ENCODE measurements at regions not wholly inside any gene's neighbourhood (a gene's known extent, or its start where the extent isn't known, plus 50 kb on each side); places are given as distances from the start of the nearest gene placed in this dataset.
"Not testable (repeated sequence)": the region's sequence is repeated elsewhere in the genome, so short reads cannot be mapped to it uniquely, and the experiment has no call there.

GRCh38 chr20:60788070-60788469 lies 464.0 kb upstream of the CDH4 start:
- no peak for DNase-seq (ENCODE audit: low read depth, low spot score)

GRCh38 chr20:60789399-60789798 lies 462.7 kb upstream of the CDH4 start:
- no peak for DNase-seq (ENCODE audit: low read depth, low spot score)

- not testable (repeated sequence) for DNase-seq (ENCODE audit: low read depth, low spot score)
These were observed 461.7 kb upstream of the CDH4 start for GRCh38 chr20:60790339-60790738.

GRCh38 chr20:60791823-60792222 lies 460.2 kb upstream of the CDH4 start:
- no peak for DNase-seq (ENCODE audit: low read depth, low spot score)

GRCh38 chr20:60792941-60793340 lies 459.1 kb upstream of the CDH4 start:
- no peak for DNase-seq (ENCODE audit: low read depth, low spot score)

- no peak for DNase-seq (ENCODE audit: low read depth, low spot score)
These were observed 457.4 kb upstream of the CDH4 start for GRCh38 chr20:60794674-60795073.

- DNase-seq (ENCODE audit: low read depth, low spot score): no peak
These were observed 456.4 kb upstream of the CDH4 start for GRCh38 chr20:60795651-60796050.

GRCh38 chr20:60800185-60800584 lies 451.9 kb upstream of the CDH4 start:
- no peak for DNase-seq (ENCODE audit: low read depth, low spot score)

GRCh38 chr20:60802676-60803075 lies 449.4 kb upstream of the CDH4 start:
- DNase-seq (ENCODE audit: low read depth, low spot score): no peak

GRCh38 chr20:60803335-60804055 lies 448.6 kb upstream of the CDH4 start:
- DNase-seq (ENCODE audit: low read depth, low spot score): no peak

- no peak for DNase-seq (ENCODE audit: low read depth, low spot score)
These were observed 447.7 kb upstream of the CDH4 start for GRCh38 chr20:60804240-60804917.

- no peak for DNase-seq (ENCODE audit: low read depth, low spot score)
These were observed 447.0 kb upstream of the CDH4 start for GRCh38 chr20:60804918-60805630.

- no peak for DNase-seq (ENCODE audit: low read depth, low spot score)
These were observed 445.7 kb upstream of the CDH4 start for GRCh38 chr20:60806354-60806753.

- no peak for DNase-seq (ENCODE audit: low read depth, low spot score)
These were observed 445.2 kb upstream of the CDH4 start for GRCh38 chr20:60806824-60807223.

- no peak for DNase-seq (ENCODE audit: low read depth, low spot score)
These were observed 443.9 kb upstream of the CDH4 start for GRCh38 chr20:60808003-60808672.

- no peak for DNase-seq (ENCODE audit: low read depth, low spot score)
These were observed 443.4 kb upstream of the CDH4 start for GRCh38 chr20:60808701-60809100.

GRCh38 chr20:60810561-60810960 lies 441.5 kb upstream of the CDH4 start:
- no peak for DNase-seq (ENCODE audit: low read depth, low spot score)

- no peak for DNase-seq (ENCODE audit: low read depth, low spot score)
These were observed 439.5 kb upstream of the CDH4 start for GRCh38 chr20:60812561-60812960.

- no peak for DNase-seq (ENCODE audit: low read depth, low spot score)
These were observed 439.0 kb upstream of the CDH4 start for GRCh38 chr20:60813066-60813465.

- no peak for DNase-seq (ENCODE audit: low read depth, low spot score)
These were observed 436.4 kb upstream of the CDH4 start for GRCh38 chr20:60815656-60816055.

GRCh38 chr20:60816901-60817300 lies 435.2 kb upstream of the CDH4 start:
- DNase-seq (ENCODE audit: low read depth, low spot score): no peak

GRCh38 chr20:60817891-60818290 lies 434.2 kb upstream of the CDH4 start:
- no peak for DNase-seq (ENCODE audit: low read depth, low spot score)
